Amniotic stem cell (primary cell): ENCODE measurements at regions not wholly inside any gene's neighbourhood (a gene's known extent, or its start where the extent isn't known, plus 50 kb on each side); places are given as distances from the start of the nearest gene placed in this dataset.

Experiments used
- DNase-seq: peaks from one replicate; lab custom pipeline; 2025; lab: John Stamatoyannopoulos, UW

DNA sequence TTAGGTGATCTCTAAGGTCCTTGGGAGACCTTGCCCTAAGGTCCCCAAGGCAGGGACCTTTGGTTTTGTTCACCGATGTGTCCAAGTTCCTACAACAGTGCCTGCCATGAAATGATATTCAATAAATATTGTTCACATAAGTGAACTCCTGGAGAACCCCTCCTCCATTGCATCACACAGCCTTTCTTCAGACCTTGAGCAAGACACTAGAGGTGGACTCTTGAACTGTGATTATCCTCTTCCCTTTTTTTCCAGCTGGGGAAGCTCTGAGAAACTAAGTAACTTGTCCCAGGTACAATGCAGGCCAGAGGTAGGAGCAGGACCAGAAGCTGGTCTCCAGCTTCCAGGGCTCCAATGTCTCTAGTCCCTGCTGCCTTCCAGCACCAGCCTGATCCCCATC, 76.6 kb upstream of the LMO1 start:
- no peak for DNase-seq

- DNase-seq = no peak
Observed at GRCh38 chr11:8339592-8340022, 75.9 kb upstream of the LMO1 start.

GRCh38 chr11:8338138-8338537, 74.5 kb upstream of the LMO1 start:
- DNase-seq = no peak

- no peak for DNase-seq
Observed at GRCh38 chr11:8337130-8337795, 73.6 kb upstream of the LMO1 start.

DNA sequence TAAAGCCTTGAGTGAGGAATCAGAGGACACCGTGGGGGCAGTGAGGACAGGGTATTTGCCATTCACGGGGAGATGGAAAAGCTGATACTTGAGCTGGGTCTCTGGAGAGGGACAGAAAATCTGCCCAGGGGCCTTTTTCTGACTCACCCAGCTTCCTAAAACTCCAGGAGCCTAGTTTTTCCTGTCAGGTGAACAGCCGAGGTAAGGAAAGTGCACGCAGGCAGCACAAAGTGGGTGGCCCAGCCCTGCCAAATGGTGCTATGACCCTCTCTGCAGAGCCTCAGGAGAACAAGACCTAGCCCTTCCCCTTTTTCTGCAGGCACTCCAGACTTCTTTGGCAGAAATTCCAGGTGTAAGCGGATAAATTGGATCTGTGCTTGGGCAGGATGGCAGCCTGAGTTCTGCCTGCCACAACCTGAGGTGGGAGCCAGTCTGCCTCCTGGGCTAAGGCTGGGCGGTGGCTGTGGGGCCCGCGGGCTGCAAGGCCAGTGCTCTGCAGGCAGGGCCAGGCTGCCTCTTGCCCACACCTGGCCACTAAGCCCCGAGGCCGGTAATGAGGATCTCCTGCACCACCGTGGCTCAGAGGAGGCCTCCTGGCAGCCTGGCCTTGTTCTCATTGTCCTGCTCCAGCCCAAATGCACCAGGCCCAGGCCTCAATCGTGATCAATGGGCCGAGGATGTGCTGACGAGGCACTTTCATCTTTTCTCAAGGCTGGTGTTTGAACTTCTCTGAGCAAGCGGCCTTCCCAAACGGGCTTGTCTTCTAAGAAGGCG, 72.9 kb upstream of the LMO1 start:
- no peak for DNase-seq

DNA sequence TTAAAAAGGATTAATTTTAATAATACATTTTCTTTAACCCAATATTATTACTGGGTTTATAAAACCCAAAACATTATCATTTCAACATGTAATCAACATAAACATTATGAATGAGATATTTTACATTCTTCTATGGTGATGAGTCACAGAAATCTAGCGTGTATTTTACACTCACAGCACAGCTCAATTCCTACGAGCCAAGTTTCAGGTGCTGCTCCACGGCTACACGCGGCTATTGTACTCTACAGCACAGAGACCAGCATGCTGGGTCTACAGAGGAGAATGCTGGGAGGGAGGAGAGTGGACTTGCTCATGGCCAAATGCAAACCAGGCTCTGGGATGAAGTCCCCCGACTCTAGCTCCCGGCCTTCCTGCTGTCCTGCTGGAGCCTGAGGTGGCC, 72.0 kb upstream of the LMO1 start:
- no peak for DNase-seq

DNA sequence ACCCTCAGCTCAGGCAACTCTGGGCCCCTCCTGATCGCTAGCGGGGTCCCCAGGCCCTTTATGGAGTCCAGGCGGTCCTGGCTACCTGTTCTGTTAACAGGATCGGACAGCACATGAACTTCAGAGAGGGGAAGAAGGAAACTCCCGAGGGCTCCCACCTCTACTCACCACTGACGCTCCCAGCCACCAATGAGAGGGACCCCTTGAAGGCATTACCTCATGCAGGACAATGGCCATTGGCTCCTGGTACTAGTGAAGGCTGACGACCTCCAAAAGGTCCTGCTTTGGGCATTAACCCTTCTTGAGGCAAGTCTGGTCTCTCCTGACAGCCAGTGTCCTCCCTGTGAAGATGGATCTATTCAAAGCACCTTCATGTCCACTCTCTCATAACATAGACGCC, 71.5 kb upstream of the LMO1 start:
- no peak for DNase-seq

DNA sequence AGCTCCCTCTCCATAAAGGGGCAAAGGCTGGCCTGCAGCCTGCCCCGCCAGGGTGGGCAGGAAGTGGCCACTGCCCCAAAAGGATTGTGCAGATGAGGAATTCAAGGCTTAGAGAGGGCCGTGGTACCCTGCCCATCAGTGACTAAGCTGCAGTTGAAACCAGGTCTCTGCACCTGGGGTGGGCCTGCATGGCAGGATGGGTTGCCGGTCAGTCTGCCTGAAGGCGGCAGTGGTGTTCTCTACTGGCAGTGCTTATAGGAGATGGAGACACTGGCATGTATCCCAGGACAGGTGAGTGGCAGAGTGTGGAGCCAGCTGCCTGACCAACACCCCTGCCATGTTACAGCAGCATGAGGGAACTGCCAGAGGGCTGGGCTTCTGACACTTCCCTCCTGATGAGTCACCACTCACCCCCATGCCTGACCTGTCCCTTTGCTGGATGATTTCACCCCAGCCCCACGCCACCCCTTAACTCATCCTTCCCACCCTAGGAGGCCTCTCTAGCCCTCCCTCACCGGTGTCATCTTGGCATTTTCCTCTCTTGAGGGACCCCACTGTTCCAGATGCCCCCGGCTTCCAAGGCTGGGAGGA, 70.2 kb upstream of the LMO1 start:
- DNase-seq = no peak

DNA sequence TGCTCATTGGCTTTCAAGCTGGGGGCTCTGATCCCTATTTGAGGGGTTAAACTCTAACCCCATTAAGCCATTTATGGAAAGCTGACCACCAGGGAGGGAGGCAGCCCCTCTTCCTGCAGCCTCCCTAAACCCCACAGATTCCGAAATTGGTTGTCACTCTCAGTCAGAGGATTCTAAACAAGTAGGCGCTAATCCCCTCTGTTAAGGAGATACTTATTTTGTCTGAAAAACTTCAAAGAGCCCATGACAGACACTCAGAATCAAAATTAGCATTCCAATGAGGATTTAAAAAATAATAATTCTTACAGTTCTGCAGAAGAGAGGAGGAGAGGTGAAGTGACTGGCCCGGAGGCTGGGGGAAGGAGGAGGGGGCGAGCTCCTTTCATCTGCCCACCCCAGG, 69.7 kb upstream of the LMO1 start:
- DNase-seq = no peak

GRCh38 chr11:8332891-8333290, 69.2 kb upstream of the LMO1 start:
- DNase-seq = no peak

- DNase-seq = no peak
Observed at GRCh38 chr11:8332196-8332595, 68.5 kb upstream of the LMO1 start.

- no peak for DNase-seq
Observed at GRCh38 chr11:8331767-8332166, 68.1 kb upstream of the LMO1 start.

DNA sequence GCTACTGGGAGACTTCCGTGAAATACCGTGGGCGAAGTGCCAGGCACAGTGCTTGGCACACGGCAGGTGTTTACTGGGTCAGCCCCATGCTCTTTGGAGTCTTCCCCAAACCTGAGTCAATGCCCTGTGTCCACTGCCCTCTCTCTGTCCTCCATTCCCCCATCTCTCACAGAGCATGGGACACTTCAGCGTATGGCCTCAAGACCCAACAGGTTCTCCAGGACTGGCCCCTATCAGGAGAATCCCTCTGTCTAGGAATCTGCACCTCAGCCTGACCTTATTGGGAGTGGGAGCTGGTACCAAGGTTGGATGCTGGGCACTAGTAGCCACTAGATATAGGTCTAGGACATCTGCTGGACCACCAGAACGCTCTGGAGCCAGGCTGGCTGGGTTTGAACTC, 67.2 kb upstream of the LMO1 start:
- DNase-seq = no peak

- DNase-seq = no peak
Observed at GRCh38 chr11:8330404-8330803, 66.7 kb upstream of the LMO1 start.

DNA sequence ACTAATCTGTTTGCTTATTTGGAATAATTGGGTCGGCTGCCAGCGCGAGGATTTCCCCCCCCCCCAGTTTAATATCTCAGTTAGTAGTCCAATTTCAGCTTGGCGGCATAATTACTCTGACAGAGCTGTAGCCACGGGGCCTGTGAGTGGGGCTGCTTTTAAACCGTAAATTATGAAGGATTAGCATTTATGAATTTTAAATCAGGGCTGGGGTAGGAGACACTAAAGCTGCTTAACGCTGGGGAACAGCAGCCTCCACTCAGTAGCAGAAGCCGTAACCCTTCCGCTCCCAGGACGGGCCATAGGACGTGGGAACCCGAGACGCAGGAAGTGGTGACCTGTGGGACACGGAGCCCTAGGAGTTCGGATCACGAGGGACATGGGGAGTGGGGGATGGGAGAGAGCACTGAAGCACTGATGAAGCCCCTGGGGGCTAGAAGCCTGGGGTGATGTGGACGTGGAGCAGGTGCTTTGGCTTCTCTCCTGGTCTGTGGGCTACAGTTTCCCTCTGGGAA, 66.2 kb upstream of the LMO1 start:
- DNase-seq = no peak

DNA sequence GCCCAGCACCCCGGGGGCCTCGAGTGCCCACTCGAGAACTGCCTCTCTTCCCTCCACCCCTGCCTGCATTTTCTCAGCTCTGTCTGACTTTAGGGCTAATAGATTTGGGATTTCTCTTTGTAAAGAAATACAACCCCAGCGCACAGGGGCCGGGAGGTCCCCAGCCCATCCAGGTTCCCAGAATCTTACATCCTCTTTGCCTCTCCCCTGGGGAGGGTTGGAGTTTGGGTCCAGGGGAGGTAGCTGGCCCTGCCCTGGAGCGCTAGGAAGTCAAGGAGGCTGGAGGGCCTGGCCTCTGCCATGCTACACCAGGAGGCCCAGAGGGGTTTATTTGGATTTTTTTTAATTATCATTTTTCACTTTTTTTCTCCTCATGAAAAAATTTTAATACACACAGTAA, 65.7 kb upstream of the LMO1 start:
- no peak for DNase-seq

- peak; percentile 84 for DNase-seq
Observed at GRCh38 chr11:8328848-8329330, 65.2 kb upstream of the LMO1 start.

DNA sequence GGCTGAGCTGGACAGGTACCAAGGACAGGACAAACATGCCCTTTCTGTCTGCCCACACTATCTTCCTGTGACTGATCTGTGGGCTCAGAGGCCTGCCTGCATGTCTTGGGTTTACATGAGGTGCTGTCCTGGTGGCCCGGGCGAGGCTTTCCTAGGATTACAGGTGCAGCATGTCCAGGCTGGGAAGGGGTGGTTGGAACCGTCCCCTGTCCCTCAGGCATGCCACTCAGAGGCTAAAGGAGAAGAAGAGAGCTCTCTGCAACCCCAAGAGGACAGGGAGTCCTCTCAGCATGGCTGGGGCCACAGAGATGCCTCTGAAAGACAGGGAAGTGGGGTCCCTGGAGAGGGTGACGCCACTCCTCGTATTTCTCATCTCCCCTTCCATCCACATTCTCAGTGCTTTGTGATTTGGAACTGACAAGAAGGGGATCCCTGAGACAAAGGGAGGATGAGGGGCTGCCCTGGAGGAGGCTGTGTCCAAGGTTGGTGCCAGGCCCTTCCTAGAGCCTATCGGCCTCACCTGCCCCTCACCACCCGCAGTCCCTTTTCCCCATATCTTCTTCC, 64.6 kb upstream of the LMO1 start:
- DNase-seq = no peak

DNA sequence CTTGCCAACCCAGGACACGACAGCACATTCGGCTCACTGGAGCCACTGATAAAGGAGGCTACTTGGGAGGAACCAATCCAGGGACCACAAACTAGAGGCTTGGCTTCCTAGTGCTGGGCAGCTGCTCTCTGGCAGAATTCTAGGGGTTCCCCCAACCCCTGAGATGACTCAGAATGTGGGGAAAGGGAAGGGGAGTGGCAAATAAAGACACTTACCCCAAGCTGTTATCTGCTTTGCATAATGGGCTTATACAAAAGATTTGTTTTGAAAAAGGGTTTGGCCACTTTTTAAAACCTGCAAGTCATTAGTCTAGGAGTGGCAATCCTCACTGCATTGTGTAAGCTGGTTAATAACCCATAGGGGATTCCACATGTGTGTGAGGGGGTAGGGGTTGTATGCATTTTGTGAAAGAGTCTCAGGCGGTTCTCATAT, 64.1 kb upstream of the LMO1 start:
- no peak for DNase-seq

DNA sequence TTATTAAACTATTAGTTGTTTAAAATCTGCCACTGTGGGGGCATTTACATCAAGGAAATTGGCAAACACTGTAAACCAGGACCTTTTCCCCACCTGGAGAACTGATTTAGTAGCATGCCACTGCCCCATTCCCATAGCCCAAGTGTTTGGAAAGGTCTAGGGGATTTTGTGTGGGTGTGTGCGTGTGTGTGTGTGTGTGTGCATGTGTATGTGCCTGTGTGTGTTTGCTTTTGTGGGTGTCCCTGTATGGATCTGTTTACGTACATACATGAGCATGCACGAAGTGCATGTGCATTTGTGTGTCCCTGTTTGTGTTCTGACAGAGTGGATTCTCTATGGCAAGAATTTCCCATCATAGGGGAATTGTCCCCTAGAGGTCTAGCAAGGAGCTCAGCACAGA, 62.7 kb upstream of the LMO1 start:
- DNase-seq = no peak

GRCh38 chr11:8325591-8326304, 62.1 kb upstream of the LMO1 start:
- no peak for DNase-seq
